Stomach (tissue), 8 donors: ENCODE measurements at regions not wholly inside any gene's neighbourhood (a gene's known extent, or its start where the extent isn't known, plus 50 kb on each side); places are given as distances from the start of the nearest gene placed in this dataset.

Experiments used
- DNase-seq, 2 donors: peaks; one replicate each; pipeline versions ENCODE4 v3.0.0 to v3.0.0-alpha.2; 2013 to 2019
- H3K27ac ChIP-seq, 5 donors: fragments of 200-600 bp in 4 of 5; sonication (generic) in 4 of 5; one replicate each; pipeline ENCODE4 v1.5.1; 2013 to 2019; ENCODE audit warnings: mild to moderate bottlenecking in 1 of 5, moderate library complexity in 1 of 5
- H3K27me3 ChIP-seq, 3 donors: fragments of 200-600 bp; sonication (generic); one replicate each; pipeline ENCODE4 v1.5.1; 2017 to 2019; ENCODE audit warnings: mixed run types in 1 of 3
- H3K36me3 ChIP-seq, 4 donors: fragments of 200-600 bp; sonication (generic); 1 replicate in 3 of 4; 2 replicates in 1 of 4; pipeline ENCODE4 v1.5.1; 2016 to 2019
- H3K4me1 ChIP-seq, 4 donors: fragments of 200-600 bp; sonication (generic); one replicate each; pipeline ENCODE4 v1.5.1; 2016 to 2019
- H3K4me3 ChIP-seq, 4 donors: fragments of 200-600 bp; sonication (generic) in 3 of 4; one replicate each; pipeline ENCODE4 v1.5.1; 2016 to 2019; ENCODE audit warnings: mild to moderate bottlenecking in 1 of 4
- H3K9me3 ChIP-seq, 4 donors: fragments of 200-600 bp; sonication (generic); one replicate each; pipeline ENCODE4 v1.5.1; 2016 to 2019
- EP300 ChIP-seq: sonication (generic); formaldehyde crosslinking; IDR thresholded peaks from one replicate; pipeline ENCODE4 v1.6.1; 2017; ENCODE audit warnings: antibody characterized with exemption
- POLR2A ChIP-seq, 4 donors: fragments of 450-650 bp; IDR thresholded peaks; one replicate each; pipeline ENCODE4 v1.6.1; 2016; ENCODE audit warnings: antibody characterized with exemption in 4 of 4, control low read depth in 2 of 4, mild to moderate bottlenecking in 1 of 4, moderate library complexity in 1 of 4
- POLR2AphosphoS5 ChIP-seq, 3 donors: sonication (generic); formaldehyde crosslinking; IDR thresholded peaks; one replicate each; pipeline ENCODE4 v1.6.1; 2016; ENCODE audit warnings: antibody characterized with exemption in 3 of 3
- WGBS, 5 donors: extraction: QIAGEN DNeasy Blood & Tissue Kit in 3 of 5; methylation state at CpG; one replicate each; pipeline versions ENCODE4 v1.1.5 to v1.1.7; 2013 to 2018; 5-methylcytosine and 5-hydroxymethylcytosine counted together
- intact Hi-C: fragments of 100-400 bp; cut with DNase I; formaldehyde crosslinking; loops from one replicate; pipeline ENCODE4 v1.15.1; 2023; ENCODE audit warnings: low total_unique reads
- TF ChIP-seq, protein P1 (sequence below), 7 experiments: fragments of 450-650 bp in 4 of 7; fragments of 200-600 bp in 3 of 7; sonication (generic) in 3 of 7; IDR thresholded peaks; one replicate each; pipeline ENCODE4 v1.5.1; 2016 to 2019; ENCODE audit warnings: antibody characterized with exemption in 7 of 7, control low read depth in 2 of 7, mild to moderate bottlenecking in 1 of 7
- donor health status: healthy with polysubstance abuse.
- donor health status: Bipolar disorder and iron deficiency.
- donor health status: healthy.

GRCh38 chr4:58553031-58553430 lies 1442.8 kb upstream of the IGFBP7 start:
- Histone ChIP-seq H3K4me1 (no peaks in the 10 kb centered on the region), H3K9me3 (no peaks in the 10 kb centered on the region), H3K4me3 (no peak overlapping the region), H3K27ac (no peak overlapping the region), H3K27me3 (no peaks in the 10 kb centered on the region), H3K36me3 (no peaks in the 10 kb centered on the region)
- TF ChIP-seq POLR2AphosphoS5 (IDR thresholded peaks at IDR 0.05), result no peak
- no peak for TF ChIP-seq EP300
- TF ChIP-seq, protein P1, sequence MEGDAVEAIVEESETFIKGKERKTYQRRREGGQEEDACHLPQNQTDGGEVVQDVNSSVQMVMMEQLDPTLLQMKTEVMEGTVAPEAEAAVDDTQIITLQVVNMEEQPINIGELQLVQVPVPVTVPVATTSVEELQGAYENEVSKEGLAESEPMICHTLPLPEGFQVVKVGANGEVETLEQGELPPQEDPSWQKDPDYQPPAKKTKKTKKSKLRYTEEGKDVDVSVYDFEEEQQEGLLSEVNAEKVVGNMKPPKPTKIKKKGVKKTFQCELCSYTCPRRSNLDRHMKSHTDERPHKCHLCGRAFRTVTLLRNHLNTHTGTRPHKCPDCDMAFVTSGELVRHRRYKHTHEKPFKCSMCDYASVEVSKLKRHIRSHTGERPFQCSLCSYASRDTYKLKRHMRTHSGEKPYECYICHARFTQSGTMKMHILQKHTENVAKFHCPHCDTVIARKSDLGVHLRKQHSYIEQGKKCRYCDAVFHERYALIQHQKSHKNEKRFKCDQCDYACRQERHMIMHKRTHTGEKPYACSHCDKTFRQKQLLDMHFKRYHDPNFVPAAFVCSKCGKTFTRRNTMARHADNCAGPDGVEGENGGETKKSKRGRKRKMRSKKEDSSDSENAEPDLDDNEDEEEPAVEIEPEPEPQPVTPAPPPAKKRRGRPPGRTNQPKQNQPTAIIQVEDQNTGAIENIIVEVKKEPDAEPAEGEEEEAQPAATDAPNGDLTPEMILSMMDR (IDR thresholded peaks at IDR 0.05), result no peak
- no peak for TF ChIP-seq POLR2A (IDR thresholded peaks at IDR 0.05)
- no peak for DNase-seq
- intact Hi-C loops, result no loop called here
- 64 to 90% (median 72%) methylated on average over 1 of the region's 1 CpG for WGBS, 5 donors

DNA sequence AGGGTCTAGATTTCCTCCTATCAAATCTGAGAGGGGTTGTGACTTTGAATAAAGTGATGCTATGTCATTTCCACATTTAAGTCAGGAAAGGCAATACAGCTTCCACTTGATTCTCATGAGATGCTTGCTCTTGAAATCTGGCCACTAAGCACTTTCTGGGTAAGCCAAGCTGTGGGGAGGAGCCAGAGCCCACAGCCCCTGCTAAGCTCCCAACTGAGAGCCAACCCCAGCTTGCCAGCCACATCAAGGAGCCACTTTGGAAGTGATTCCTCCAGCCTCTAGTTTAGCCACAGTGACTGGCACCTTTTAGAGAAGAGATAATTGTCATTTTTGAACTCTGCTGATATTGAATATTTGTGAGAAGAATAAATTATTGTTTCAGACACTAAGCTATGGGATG lies 1441.5 kb upstream of the IGFBP7 start:
- no peak for TF ChIP-seq EP300
- TF ChIP-seq, protein P1 (IDR thresholded peaks at IDR 0.05), result no peak
- no peak for TF ChIP-seq POLR2AphosphoS5 (IDR thresholded peaks at IDR 0.05)
- no peak for TF ChIP-seq POLR2A (IDR thresholded peaks at IDR 0.05)
- no peak for DNase-seq
- H3K36me3 ChIP-seq, result no peaks in the 10 kb centered on the region
- no peaks in the 10 kb centered on the region for H3K9me3 ChIP-seq
- H3K27ac ChIP-seq, result no peak overlapping the region
- H3K4me3 ChIP-seq, result no peak overlapping the region
- intact Hi-C loops, result no loop called here
- no peaks in the 10 kb centered on the region for H3K4me1 ChIP-seq
- no peaks in the 10 kb centered on the region for H3K27me3 ChIP-seq

DNA sequence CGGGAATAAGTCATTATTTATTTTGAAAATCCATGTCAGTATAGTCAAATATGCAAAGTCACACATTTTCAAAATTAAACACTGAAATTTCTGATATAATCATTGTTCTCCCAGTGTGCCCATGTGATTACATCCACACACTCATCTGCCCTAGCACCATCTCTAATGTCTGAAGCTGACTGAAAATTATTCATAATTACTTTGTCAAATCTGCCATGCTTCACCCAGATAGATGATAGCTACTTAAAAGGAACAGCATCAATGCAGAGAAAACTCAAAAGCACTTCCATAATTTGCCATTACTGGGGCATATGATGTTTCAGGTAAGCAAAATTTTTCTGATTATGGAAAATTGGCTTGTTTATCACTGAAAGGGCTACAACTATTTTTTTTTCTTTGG lies 1433.3 kb upstream of the IGFBP7 start:
- TF ChIP-seq EP300 (no peak), POLR2A (IDR thresholded peaks at IDR 0.05) (no peak), POLR2AphosphoS5 (IDR thresholded peaks at IDR 0.05) (no peak)
- TF ChIP-seq, protein P1 (IDR thresholded peaks at IDR 0.05), result no peak
- intact Hi-C loops, result no loop called here
- 65 to 81% (median 72%) methylated on average over 1 of the region's 1 CpG for WGBS, 5 donors

DNA sequence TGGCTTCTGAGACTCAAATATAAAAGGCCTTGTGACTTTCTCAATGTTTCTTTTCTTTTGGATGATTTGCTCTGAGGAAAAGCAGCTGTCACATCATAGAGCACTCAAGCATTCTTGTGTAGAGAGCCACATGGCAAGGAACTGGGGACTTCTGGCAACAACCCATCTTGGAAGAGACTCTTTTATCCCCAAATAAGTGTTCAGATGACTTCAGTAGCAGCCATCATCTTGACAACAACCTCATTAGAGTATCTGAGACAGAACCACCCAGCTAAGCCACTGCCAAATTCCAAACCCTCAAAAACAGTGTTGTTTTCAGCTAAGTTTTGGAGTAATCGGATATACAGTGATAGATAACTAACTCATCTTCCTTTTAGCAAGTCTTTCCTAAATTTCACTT lies 1431.7 kb upstream of the IGFBP7 start:
- Histone ChIP-seq H3K27me3 (no peaks in the 10 kb centered on the region), H3K4me1 (no peaks in the 10 kb centered on the region), H3K27ac (no peak overlapping the region), H3K36me3 (no peaks in the 10 kb centered on the region), H3K4me3 (no peak overlapping the region), H3K9me3 (no peaks in the 10 kb centered on the region)
- no peak for TF ChIP-seq EP300
- TF ChIP-seq POLR2AphosphoS5 (IDR thresholded peaks at IDR 0.05), result no peak
- no peak for TF ChIP-seq POLR2A (IDR thresholded peaks at IDR 0.05)
- TF ChIP-seq, protein P1 (IDR thresholded peaks at IDR 0.05), result no peak
- peak in 1 of 2 donors; percentile 3 for DNase-seq
- intact Hi-C loops, result no loop called here
- 71 to 94% (median 85%) methylated on average over 1 of the region's 1 CpG for WGBS, 5 donors

More for the DNA sequence above, 1433.3 kb upstream of the IGFBP7 start:
- Histone ChIP-seq H3K4me3 (no peak overlapping the region), H3K27me3 (no peaks in the 10 kb centered on the region), H3K36me3 (no peaks in the 10 kb centered on the region), H3K4me1 (no peaks in the 10 kb centered on the region), H3K9me3 (no peaks in the 10 kb centered on the region), H3K27ac (no peak overlapping the region)
- DNase-seq, result no peak
